Vagina (tissue), 2 donors: ENCODE measurements at regions not wholly inside any gene's neighbourhood (a gene's known extent, or its start where the extent isn't known, plus 50 kb on each side); places are given as distances from the start of the nearest gene placed in this dataset.

Experiments used
- CTCF ChIP-seq, 3 experiments: fragments of 450-650 bp in 2 of 3; fragments of 200-600 bp in 1 of 3; sonication (generic) in 1 of 3; IDR thresholded peaks; one replicate each; pipeline ENCODE4 v1.5.1; 2017 to 2019; ENCODE audit warnings: antibody characterized with exemption in 3 of 3, mild to moderate bottlenecking in 2 of 3, moderate library complexity in 2 of 3
- POLR2AphosphoS5 ChIP-seq, 2 donors: sonication (generic); formaldehyde crosslinking; IDR thresholded peaks; one replicate each; pipeline ENCODE4 v1.9.0; 2017; ENCODE audit warnings: antibody characterized with exemption in 2 of 2, mild to moderate bottlenecking in 2 of 2, low read depth in 1 of 2; ENCODE audit not compliant: insufficient read depth in 1 of 2

- no peak for TF ChIP-seq CTCF (IDR thresholded peaks at IDR 0.05)
- TF ChIP-seq POLR2AphosphoS5 (IDR thresholded peaks at IDR 0.05; ENCODE audit: insufficient read depth in 1 of 2, low read depth in 1 of 2) = no peak
Observed at GRCh38 chr12:24507827-24508226, 441.1 kb downstream of the BCAT1 start.
